ENCODE measurements at regions not wholly inside any gene's neighbourhood (a gene's known extent, or its start where the extent isn't known, plus 50 kb on each side); places are given as distances from the start of the nearest gene placed in this dataset.

- TF ChIP-seq, protein P1, sequence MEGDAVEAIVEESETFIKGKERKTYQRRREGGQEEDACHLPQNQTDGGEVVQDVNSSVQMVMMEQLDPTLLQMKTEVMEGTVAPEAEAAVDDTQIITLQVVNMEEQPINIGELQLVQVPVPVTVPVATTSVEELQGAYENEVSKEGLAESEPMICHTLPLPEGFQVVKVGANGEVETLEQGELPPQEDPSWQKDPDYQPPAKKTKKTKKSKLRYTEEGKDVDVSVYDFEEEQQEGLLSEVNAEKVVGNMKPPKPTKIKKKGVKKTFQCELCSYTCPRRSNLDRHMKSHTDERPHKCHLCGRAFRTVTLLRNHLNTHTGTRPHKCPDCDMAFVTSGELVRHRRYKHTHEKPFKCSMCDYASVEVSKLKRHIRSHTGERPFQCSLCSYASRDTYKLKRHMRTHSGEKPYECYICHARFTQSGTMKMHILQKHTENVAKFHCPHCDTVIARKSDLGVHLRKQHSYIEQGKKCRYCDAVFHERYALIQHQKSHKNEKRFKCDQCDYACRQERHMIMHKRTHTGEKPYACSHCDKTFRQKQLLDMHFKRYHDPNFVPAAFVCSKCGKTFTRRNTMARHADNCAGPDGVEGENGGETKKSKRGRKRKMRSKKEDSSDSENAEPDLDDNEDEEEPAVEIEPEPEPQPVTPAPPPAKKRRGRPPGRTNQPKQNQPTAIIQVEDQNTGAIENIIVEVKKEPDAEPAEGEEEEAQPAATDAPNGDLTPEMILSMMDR (IDR thresholded peaks at IDR 0.05): no peak
- TF ChIP-seq POLR2A (IDR thresholded peaks at IDR 0.05): no peak
Observed at GRCh38 chr15:70535071-70535954, 228.0 kb downstream of the UACA start.
